Mesenchymal stem cell (in vitro differentiated cells and primary cell): ENCODE measurements at regions not wholly inside any gene's neighbourhood (a gene's known extent, or its start where the extent isn't known, plus 50 kb on each side); places are given as distances from the start of the nearest gene placed in this dataset.

Experiments used
- DNase-seq: peaks from one replicate; pipeline ENCODE4 v3.0.0-alpha.2; 2013
- H2AFZ ChIP-seq: one replicate; pipeline ENCODE4 v1.6.1; 2013; ENCODE audit warnings: low read depth, mild to moderate bottlenecking, control low read depth, inconsistent platforms, low read length, moderate library complexity
- H2AK5ac ChIP-seq: 2 replicates; pipeline ENCODE4 v1.6.1; 2013; ENCODE audit warnings: low read length, moderate library complexity, mild to moderate bottlenecking, inconsistent platforms; ENCODE audit not compliant: severe bottlenecking
- H2BK120ac ChIP-seq: one replicate; pipeline ENCODE4 v1.6.1; 2013; ENCODE audit warnings: low read depth, mild to moderate bottlenecking, inconsistent platforms, low read length, moderate library complexity
- H2BK12ac ChIP-seq, 2 experiments: one replicate each; pipeline ENCODE4 v1.6.1; 2013; ENCODE audit warnings: inconsistent platforms in 2 of 2, low read length in 2 of 2, mild to moderate bottlenecking in 2 of 2, moderate library complexity in 2 of 2, control low read depth in 1 of 2
- H2BK15ac ChIP-seq: one replicate; pipeline ENCODE4 v1.6.1; 2013; ENCODE audit warnings: mild to moderate bottlenecking, low read depth, inconsistent platforms; ENCODE audit not compliant: poor library complexity, severe bottlenecking
- H2BK5ac ChIP-seq: 2 replicates; pipeline ENCODE4 v1.6.1; 2013; ENCODE audit warnings: low read depth, mild to moderate bottlenecking, low read length, control low read depth, inconsistent platforms; ENCODE audit not compliant: poor library complexity, severe bottlenecking
- H3K14ac ChIP-seq, 2 experiments: one replicate each; pipeline ENCODE4 v1.6.1; 2013; ENCODE audit warnings: inconsistent platforms in 2 of 2, low read length in 2 of 2, control low read depth in 1 of 2, mild to moderate bottlenecking in 1 of 2, moderate library complexity in 1 of 2
- H3K18ac ChIP-seq, 2 experiments: one replicate each; pipeline ENCODE4 v1.6.1; 2013; ENCODE audit warnings: inconsistent platforms in 2 of 2, low read length in 2 of 2, control low read depth in 1 of 2, low read depth in 1 of 2, mild to moderate bottlenecking in 1 of 2
- H3K23ac ChIP-seq, 2 experiments: one replicate each; pipeline ENCODE4 v1.6.1; 2013; ENCODE audit warnings: inconsistent platforms in 2 of 2, low read length in 2 of 2, mild to moderate bottlenecking in 2 of 2, moderate library complexity in 2 of 2, control low read depth in 1 of 2
- H3K27ac ChIP-seq: 2 replicates; pipeline ENCODE4 v1.5.1; 2013; ENCODE audit warnings: mild to moderate bottlenecking, moderate library complexity, low read length, control low read depth, inconsistent platforms; ENCODE audit not compliant: poor library complexity, severe bottlenecking
- H3K27me3 ChIP-seq, 2 experiments: 2 replicates each; pipeline versions ENCODE4 v1.6.1 to v1.7.0; 2013; ENCODE audit warnings: low read length in 2 of 2, mild to moderate bottlenecking in 2 of 2, moderate library complexity in 2 of 2, control low read depth in 1 of 2, inconsistent platforms in 1 of 2; ENCODE audit not compliant: control insufficient read depth in 1 of 2, insufficient read depth in 1 of 2
- H3K36me3 ChIP-seq, 2 experiments: 2 replicates each; pipeline versions ENCODE4 v1.6.1 to v1.7.0; 2013; ENCODE audit warnings: low read length in 2 of 2, control low read depth in 1 of 2, inconsistent platforms in 1 of 2, low read depth in 1 of 2, mild to moderate bottlenecking in 1 of 2; ENCODE audit not compliant: insufficient read depth in 2 of 2, control insufficient read depth in 1 of 2
- H3K4ac ChIP-seq, 2 experiments: one replicate each; pipeline ENCODE4 v1.6.1; 2013; ENCODE audit warnings: inconsistent platforms in 2 of 2, low read length in 2 of 2, mild to moderate bottlenecking in 2 of 2, moderate library complexity in 2 of 2, control low read depth in 1 of 2, low read depth in 1 of 2
- H3K4me1 ChIP-seq: 2 replicates; pipeline ENCODE4 v1.6.1; 2013; ENCODE audit warnings: low read depth, low read length, control low read depth; ENCODE audit not compliant: control insufficient read depth, insufficient read depth
- H3K4me2 ChIP-seq: 2 replicates; pipeline ENCODE4 v1.6.1; 2013; ENCODE audit warnings: low read length, mild to moderate bottlenecking, inconsistent platforms; ENCODE audit not compliant: poor library complexity, severe bottlenecking
- H3K4me3 ChIP-seq, 2 experiments: 2 replicates each; pipeline versions ENCODE4 v1.5.1 to v1.7.0; 2013; ENCODE audit warnings: low read length in 2 of 2, mild to moderate bottlenecking in 2 of 2, control low read depth in 1 of 2, low read depth in 1 of 2; ENCODE audit not compliant: insufficient read depth in 1 of 2
- H3K79me1 ChIP-seq: replicated peaks from 2 replicates; pipeline ENCODE4 v1.6.1; 2013; ENCODE audit warnings: mild to moderate bottlenecking, control low read depth, low read length, inconsistent platforms; ENCODE audit not compliant: poor library complexity, severe bottlenecking
- H3K9ac ChIP-seq: 2 replicates; pipeline ENCODE4 v1.7.0; 2013; ENCODE audit warnings: mild to moderate bottlenecking, low read length, moderate library complexity
- H3K9me3 ChIP-seq: 2 replicates; pipeline ENCODE4 v1.7.0; 2013; ENCODE audit warnings: mild to moderate bottlenecking, low read length; ENCODE audit not compliant: control insufficient read depth
- H4K8ac ChIP-seq: one replicate; pipeline ENCODE4 v1.6.1; 2013; ENCODE audit warnings: inconsistent platforms, mild to moderate bottlenecking, low read length, moderate library complexity
- H4K91ac ChIP-seq: one replicate; pipeline ENCODE4 v1.6.1; 2013; ENCODE audit warnings: mild to moderate bottlenecking, low read length, inconsistent platforms
- WGBS: methylation state at CpG from one replicate; pipeline ENCODE4 v1.1.7; 2013; ENCODE audit warnings: mixed read lengths; 5-methylcytosine and 5-hydroxymethylcytosine counted together

DNA sequence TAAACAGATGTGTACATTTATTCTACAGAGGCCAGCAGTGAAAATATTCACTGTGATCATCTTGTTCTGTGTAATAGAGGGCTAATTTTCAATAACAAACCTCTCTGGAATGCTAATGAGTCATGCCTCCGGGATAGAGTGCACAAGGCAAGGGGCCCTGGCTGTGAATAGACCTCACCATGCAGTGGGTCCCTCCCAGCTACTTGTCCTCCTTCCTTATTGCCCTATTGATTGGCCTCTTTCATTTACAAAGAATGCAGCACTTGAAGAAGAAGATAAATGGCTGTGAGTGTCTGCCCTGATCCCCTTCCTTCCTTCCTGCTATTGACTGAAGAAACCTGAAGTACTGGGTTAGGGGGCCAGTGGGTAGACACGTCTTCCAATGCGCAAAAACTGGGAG lies 436.3 kb downstream of the WDR72 start:
- Histone ChIP-seq H2BK12ac (no peak overlapping the region), H2BK120ac (no peak overlapping the region), H3K27ac (no peak overlapping the region), H2AFZ (no peak overlapping the region), H3K14ac (no peak overlapping the region), H3K9ac (no peak overlapping the region), H3K18ac (no peak overlapping the region), H3K4me1 (no peaks in the 10 kb centered on the region), H3K27me3 (no peaks in the 10 kb centered on the region), H2BK5ac (no peak overlapping the region), H3K4me2 (no peak overlapping the region), H4K8ac (no peak overlapping the region), H3K9me3 (no peaks in the 10 kb centered on the region), H3K36me3 (no peaks in the 10 kb centered on the region), H3K4me3 (no peak overlapping the region), H3K4ac (no peak overlapping the region), H3K79me1 (no peaks in the 10 kb centered on the region), H4K91ac (no peak overlapping the region), H2AK5ac (no peak overlapping the region), H2BK15ac (no peak overlapping the region), H3K23ac (no peak overlapping the region)
- peak; percentile 2 for DNase-seq
- 0% methylated on average over 1 of the region's 3 CpGs for WGBS

DNA sequence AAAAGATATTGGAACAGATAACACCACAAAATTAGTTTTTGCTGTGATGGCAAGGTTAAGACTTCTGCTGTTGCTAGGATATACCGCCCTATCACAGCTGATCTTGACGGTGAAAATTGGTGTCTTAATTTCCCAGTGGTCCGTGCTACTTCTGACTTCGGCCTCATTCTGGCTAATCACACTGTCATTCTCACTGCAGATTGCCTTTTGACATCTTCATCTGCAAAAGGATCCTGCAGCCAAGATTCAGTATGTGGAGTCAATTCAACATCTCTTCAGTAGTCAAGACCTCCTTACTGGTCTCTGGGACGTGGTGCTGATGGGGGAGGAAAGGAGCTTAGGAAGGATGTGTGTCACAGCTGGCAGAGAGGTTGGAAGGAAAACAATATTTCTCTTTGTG lies 438.6 kb downstream of the WDR72 start:
- WGBS = 75% methylated on average over 5 of the region's 5 CpGs
- Histone ChIP-seq H2AFZ (no peak overlapping the region), H2BK15ac (no peak overlapping the region), H2BK12ac (no peak overlapping the region), H3K9me3 (no peaks in the 10 kb centered on the region), H4K91ac (no peak overlapping the region), H3K27me3 (no peaks in the 10 kb centered on the region), H3K27ac (no peak overlapping the region), H3K4me1 (no peaks in the 10 kb centered on the region), H3K9ac (no peak overlapping the region), H2BK120ac (no peak overlapping the region), H3K36me3 (no peaks in the 10 kb centered on the region), H3K14ac (no peak overlapping the region), H2AK5ac (no peak overlapping the region), H3K18ac (no peak overlapping the region), H4K8ac (no peak overlapping the region), H3K4me2 (no peak overlapping the region), H3K79me1 (no peaks in the 10 kb centered on the region), H3K4me3 (no peak overlapping the region), H3K23ac (no peak overlapping the region), H2BK5ac (no peak overlapping the region), H3K4ac (no peak overlapping the region)
- no peak for DNase-seq

DNA sequence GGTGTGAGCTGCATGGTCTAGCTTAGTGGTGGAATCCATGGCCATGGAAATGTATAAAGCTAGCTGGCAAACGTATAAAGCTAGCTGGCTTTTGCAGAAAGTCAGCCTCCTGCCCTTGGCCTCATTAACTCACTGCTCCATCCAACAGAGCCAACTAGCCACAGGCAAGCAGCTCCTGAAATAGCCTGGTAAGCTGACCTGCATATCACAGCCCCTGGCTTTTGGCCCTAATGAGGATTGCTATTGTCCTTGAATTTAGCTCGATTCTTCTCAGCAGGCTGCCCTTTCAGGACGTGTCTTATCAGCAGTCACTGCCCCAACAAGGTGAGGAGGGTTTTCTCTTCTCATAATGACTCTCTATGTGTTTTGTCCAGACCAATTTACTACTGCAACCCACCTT lies 446.8 kb downstream of the WDR72 start:
- no peak overlapping the region for H3K14ac ChIP-seq
- no peaks in the 10 kb centered on the region for H3K79me1 ChIP-seq
- peaks cover 5% of the 10 kb centered on the region for H3K4me1 ChIP-seq
- no peak overlapping the region for H3K23ac ChIP-seq
- WGBS = 13% methylated on average over 3 of the region's 3 CpGs
- no peak overlapping the region for H2BK120ac ChIP-seq
- H3K27ac ChIP-seq = no peak overlapping the region
- H2BK12ac ChIP-seq = no peak overlapping the region
- H3K4me2 ChIP-seq = no peak overlapping the region
- H3K4ac ChIP-seq = no peak overlapping the region
- no peak overlapping the region for H2BK15ac ChIP-seq
- no peaks in the 10 kb centered on the region for H3K36me3 ChIP-seq
- H2AFZ ChIP-seq = no peak overlapping the region
- no peak overlapping the region for H3K18ac ChIP-seq
- no peak overlapping the region for H2AK5ac ChIP-seq
- H4K8ac ChIP-seq = no peak overlapping the region
- DNase-seq = no peak
- H3K27me3 ChIP-seq = no peaks in the 10 kb centered on the region
- H3K9me3 ChIP-seq = no peaks in the 10 kb centered on the region
- H2BK5ac ChIP-seq = no peak overlapping the region
- no peak overlapping the region for H3K4me3 ChIP-seq
- no peak overlapping the region for H3K9ac ChIP-seq
- H4K91ac ChIP-seq = no peak overlapping the region

DNA sequence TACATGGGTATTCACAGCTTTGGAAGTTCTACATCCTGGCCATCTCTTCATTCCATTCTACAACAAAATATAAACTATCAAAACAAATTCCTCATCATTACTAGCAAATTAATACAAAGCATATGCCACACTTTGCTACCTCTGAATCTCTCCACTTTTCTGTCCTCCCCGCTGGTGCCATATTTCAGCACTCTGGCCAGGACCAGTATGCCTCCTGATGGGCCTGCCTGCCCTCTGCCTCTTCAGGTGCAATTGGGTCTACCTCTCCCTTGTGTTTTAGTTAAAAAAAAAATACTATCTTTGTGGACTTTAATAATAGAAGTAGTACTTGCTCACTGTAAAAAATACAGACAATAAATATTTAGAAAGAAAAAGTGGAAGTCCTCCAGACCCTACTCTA lies 448.8 kb downstream of the WDR72 start:
- H2BK5ac ChIP-seq = no peak overlapping the region
- no peak overlapping the region for H3K4ac ChIP-seq
- H4K8ac ChIP-seq = no peak overlapping the region
- no peak overlapping the region for H4K91ac ChIP-seq
- no peak for DNase-seq
- no peak overlapping the region for H2BK120ac ChIP-seq
- H3K14ac ChIP-seq = no peak overlapping the region
- H3K4me1 ChIP-seq = peaks cover 7% of the 10 kb centered on the region
- no peak overlapping the region for H3K4me2 ChIP-seq
- H2AFZ ChIP-seq = no peak overlapping the region
- H2BK15ac ChIP-seq = no peak overlapping the region
- H3K27ac ChIP-seq = no peak overlapping the region
- 71% methylated on average over 1 of the region's 1 CpG for WGBS
- no peak overlapping the region for H3K18ac ChIP-seq
- H3K79me1 ChIP-seq = no peaks in the 10 kb centered on the region
- no peaks in the 10 kb centered on the region for H3K27me3 ChIP-seq
- no peaks in the 10 kb centered on the region for H3K9me3 ChIP-seq
- H2BK12ac ChIP-seq = no peak overlapping the region
- H3K4me3 ChIP-seq = no peak overlapping the region
- H2AK5ac ChIP-seq = no peak overlapping the region
- no peak overlapping the region for H3K9ac ChIP-seq
- no peak overlapping the region for H3K23ac ChIP-seq
- H3K36me3 ChIP-seq = no peaks in the 10 kb centered on the region
